Panc1 (cell line): ENCODE measurements at regions not wholly inside any gene's neighbourhood (a gene's known extent, or its start where the extent isn't known, plus 50 kb on each side); places are given as distances from the start of the nearest gene placed in this dataset.

Experiments
- ATAC-seq: fragments of 200-7000 bp; cut with Tn5 transposase; 2 replicates; pipeline ENCODE4 v1.9.1; 2020; ENCODE audit warnings: mild to moderate bottlenecking, moderate library complexity
- BruUV-seq: library from RNA; stranded (reverse); fragments of 400-500 nt; replicated peaks from 2 replicates; lab custom pipeline; 2021; lab: Mats Ljungman, UMichigan
- CTCF ChIA-PET: fragments of 300-600 bp; sonication (Branson Sonifier 250); formaldehyde crosslinking; loops from one replicate; lab custom pipeline; 2022; ENCODE audit warnings: antibody characterized with exemption; lab: Charles Lee
- POLR2A ChIA-PET: fragments of 300-600 bp; sonication (Branson Sonifier 250); formaldehyde crosslinking; loops from one replicate; lab custom pipeline; 2022; ENCODE audit warnings: antibody characterized with exemption; lab: Charles Lee
- DNase-seq: peaks from one replicate; pipeline ENCODE4 v3.0.0-alpha.2; 2010; ENCODE audit warnings: low read depth, low spot score
- H3K27ac ChIP-seq: 2 replicates; pipeline ENCODE4 v1.5.1; 2011; ENCODE audit warnings: mild to moderate bottlenecking, low read length, inconsistent platforms
- H3K27me3 ChIP-seq: fragments of 200-500 bp; sonication (Bioruptor generic); 2 replicates; pipeline ENCODE4 v1.6.0; 2014; ENCODE audit warnings: low read length, inconsistent platforms; ENCODE audit not compliant: control insufficient read depth, insufficient read depth
- H3K36me3 ChIP-seq: fragments of 200-500 bp; sonication (Bioruptor generic); 2 replicates; pipeline ENCODE4 v1.5.1; 2014; ENCODE audit warnings: inconsistent platforms, mild to moderate bottlenecking, low read length, moderate library complexity; ENCODE audit not compliant: control insufficient read depth, insufficient read depth
- H3K4me1 ChIP-seq: 2 replicates; pipeline ENCODE4 v1.5.1; 2011; ENCODE audit warnings: inconsistent platforms, mild to moderate bottlenecking, low read length, moderate library complexity; ENCODE audit not compliant: control insufficient read depth, insufficient read depth
- H3K4me3 ChIP-seq, 2 experiments: 2 replicates each; pipeline ENCODE4 v1.5.1; 2011 to 2012; ENCODE audit warnings: low read depth in 2 of 2, low read length in 2 of 2, mild to moderate bottlenecking in 2 of 2, inconsistent platforms in 1 of 2, moderate library complexity in 1 of 2
- H3K9me3 ChIP-seq: fragments of 200-500 bp; sonication (Bioruptor generic); 2 replicates; pipeline ENCODE4 v1.5.1; 2014; ENCODE audit warnings: low read depth, mild to moderate bottlenecking, inconsistent platforms, low read length, moderate library complexity; ENCODE audit not compliant: control insufficient read depth, insufficient read depth
- CTCF ChIP-seq: fragments of 450-650 bp; IDR thresholded peaks from 2 replicates; pipeline ENCODE4 v1.5.1; 2017; ENCODE audit warnings: mild to moderate bottlenecking
- POLR2AphosphoS5 ChIP-seq: IDR thresholded peaks from 2 replicates; pipeline ENCODE4 v1.6.1; 2012; ENCODE audit warnings: mild to moderate bottlenecking, low read depth, low read length, moderate library complexity
- REST ChIP-seq, 2 experiments: IDR thresholded peaks; 2 replicates each; pipeline ENCODE4 v1.6.1; 2011 to 2012; ENCODE audit warnings: low read depth in 2 of 2, control low read depth in 1 of 2, low read length in 1 of 2, mild to moderate bottlenecking in 1 of 2, moderate library complexity in 1 of 2; ENCODE audit not compliant: insufficient read depth in 1 of 2
- SIN3A ChIP-seq: IDR thresholded peaks from 2 replicates; pipeline ENCODE4 v1.6.1; 2012; ENCODE audit warnings: low read depth, mild to moderate bottlenecking, low read length, moderate library complexity, borderline replicate concordance; ENCODE audit not compliant: insufficient read depth
- TCF7L2 ChIP-seq: IDR thresholded peaks from 2 replicates; pipeline ENCODE4 v1.6.1; 2011; ENCODE audit warnings: mild to moderate bottlenecking, low read depth, low read length, inconsistent platforms
- in situ Hi-C: cut with HindIII; loops from 2 replicates; pipeline ENCODE4 v1.10.0; 2016; ENCODE audit warnings: low sequenced_read_pairs, low pct_unique_long_range_greater_than_20kb
- intact Hi-C: fragments of 100-400 bp; cut with micrococcal nuclease; formaldehyde crosslinking; loops from one replicate; pipeline ENCODE4 v1.10.0; 2022; ENCODE audit not compliant: unreplicated experiment

GRCh38 chr22:34161431-34162123, 241.3 kb upstream of the LARGE1 start:
- ChIA-PET CTCF (no interaction called here), POLR2A (no interaction called here)
- no peaks in the 10 kb centered on the region for H3K4me1 ChIP-seq
- DNase-seq: no peak
- no peaks in the 10 kb centered on the region for H3K27me3 ChIP-seq
- H3K9me3 ChIP-seq: no peaks in the 10 kb centered on the region
- H3K4me3 ChIP-seq: no peak overlapping the region
- in situ Hi-C loops (no loop called here), intact Hi-C loops (no loop called here)
- no peak overlapping the region for H3K27ac ChIP-seq
- TF ChIP-seq CTCF: no peak
- TF ChIP-seq POLR2AphosphoS5: no peak
- TF ChIP-seq TCF7L2: no peak
- no peaks in the 10 kb centered on the region for H3K36me3 ChIP-seq
- ATAC-seq: no peak
- BruUV-seq: no TSS peak

GRCh38 chr22:34198976-34199375, 278.7 kb upstream of the LARGE1 start:
- Histone ChIP-seq H3K4me3 (no peak overlapping the region), H3K36me3 (no peaks in the 10 kb centered on the region), H3K27ac (no peak overlapping the region), H3K4me1 (no peaks in the 10 kb centered on the region), H3K27me3 (no peaks in the 10 kb centered on the region), H3K9me3 (no peaks in the 10 kb centered on the region)
- BruUV-seq: no TSS peak
- intact Hi-C loops (no loop called here), in situ Hi-C loops (no loop called here)
- DNase-seq (no peak), ATAC-seq (no peak)
- TF ChIP-seq TCF7L2 (no peak), CTCF (no peak), SIN3A (no peak), POLR2AphosphoS5 (no peak), REST (IDR thresholded peaks at IDR 0.05; ENCODE audit: insufficient read depth in 1 of 2, low read depth in 2 of 2, low read length in 1 of 2) (no peak)
- ChIA-PET CTCF (no interaction called here), POLR2A (no interaction called here)
